Caco-2 (cell line): ENCODE measurements at regions not wholly inside any gene's neighbourhood (a gene's known extent, or its start where the extent isn't known, plus 50 kb on each side); places are given as distances from the start of the nearest gene placed in this dataset.

Source experiments
- BruUV-seq: library from RNA; stranded (reverse); fragments of 400-500 nt; replicated peaks from 2 replicates; lab custom pipeline; 2021; lab: Mats Ljungman, UMichigan
- CTCF ChIA-PET: fragments of 300-600 bp; sonication (Branson Sonifier 250); formaldehyde crosslinking; loops from one replicate; lab custom pipeline; 2022; ENCODE audit warnings: antibody characterized with exemption; lab: Charles Lee
- POLR2A ChIA-PET: fragments of 300-600 bp; sonication (Branson Sonifier 250); formaldehyde crosslinking; loops from one replicate; lab custom pipeline; 2022; ENCODE audit warnings: antibody characterized with exemption; lab: Charles Lee
- DNase-seq, 2 experiments: peaks; one replicate each; pipeline versions ENCODE4 v3.0.0 to v3.0.0-alpha.2; 2020 to 2022
- H3K27me3 ChIP-seq: replicated peaks from 2 replicates; pipeline ENCODE4 v1.6.0; 2011; ENCODE audit warnings: low read length; ENCODE audit not compliant: control insufficient read depth, insufficient read depth
- H3K36me3 ChIP-seq: 2 replicates; pipeline ENCODE4 v1.5.1; 2011; ENCODE audit warnings: low read length; ENCODE audit not compliant: control insufficient read depth, insufficient read depth
- H3K4me1 ChIP-seq: fragments of 250-450 bp; sonication (Bioruptor Pico); 2 replicates; pipeline ENCODE4 v1.5.1; 2020; ENCODE audit warnings: mild to moderate bottlenecking
- H3K4me3 ChIP-seq: 2 replicates; pipeline ENCODE4 v1.5.1; 2011; ENCODE audit warnings: low read depth, mild to moderate bottlenecking, control low read depth, low read length
- H3K9me3 ChIP-seq: fragments of 250-450 bp; sonication (Bioruptor Pico); 2 replicates; pipeline ENCODE4 v1.5.1; 2020; ENCODE audit warnings: mild to moderate bottlenecking, moderate library complexity
- H3K27ac Mint-ChIP-seq: one replicate; pipeline ENCODE4 v1.8.0; 2022; ENCODE audit warnings: mixed read lengths; ENCODE audit not compliant: unreplicated experiment
- H3K27me3 Mint-ChIP-seq: one replicate; pipeline ENCODE4 v1.8.0; 2022; ENCODE audit warnings: mixed read lengths; ENCODE audit not compliant: insufficient read depth, unreplicated experiment
- H3K36me3 Mint-ChIP-seq: one replicate; pipeline ENCODE4 v1.8.0; 2022; ENCODE audit warnings: mild to moderate bottlenecking, mixed read lengths; ENCODE audit not compliant: insufficient read depth, unreplicated experiment
- H3K4me1 Mint-ChIP-seq: one replicate; pipeline ENCODE4 v1.8.0; 2022; ENCODE audit warnings: low read depth, mixed read lengths; ENCODE audit not compliant: unreplicated experiment
- H3K4me3 Mint-ChIP-seq: one replicate; pipeline ENCODE4 v1.8.0; 2022; ENCODE audit warnings: mild to moderate bottlenecking, moderate library complexity, mixed read lengths; ENCODE audit not compliant: unreplicated experiment
- H3K9me3 Mint-ChIP-seq: one replicate; pipeline ENCODE4 v1.8.0; 2022; ENCODE audit warnings: mixed read lengths; ENCODE audit not compliant: unreplicated experiment
- intact Hi-C: fragments of 100-400 bp; cut with micrococcal nuclease; formaldehyde crosslinking; loops from one replicate; pipeline ENCODE4 v1.10.0; 2022; ENCODE audit not compliant: unreplicated experiment
- TF ChIP-seq, protein P1 (sequence below), 2 experiments: fragments of 200-600 bp in 1 of 2; IDR thresholded peaks; 1 replicate in 1 of 2; 2 replicates in 1 of 2; pipeline versions ENCODE4 v1.5.1 to v1.8.0; 2011 to 2022; ENCODE audit warnings: antibody characterized with exemption in 1 of 2, control low read depth in 1 of 2, inconsistent platforms in 1 of 2, low read depth in 1 of 2, low read length in 1 of 2, mild to moderate bottlenecking in 1 of 2, moderate library complexity in 1 of 2; ENCODE audit not compliant: insufficient read depth in 1 of 2, severe bottlenecking in 1 of 2, unreplicated experiment in 1 of 2

DNA sequence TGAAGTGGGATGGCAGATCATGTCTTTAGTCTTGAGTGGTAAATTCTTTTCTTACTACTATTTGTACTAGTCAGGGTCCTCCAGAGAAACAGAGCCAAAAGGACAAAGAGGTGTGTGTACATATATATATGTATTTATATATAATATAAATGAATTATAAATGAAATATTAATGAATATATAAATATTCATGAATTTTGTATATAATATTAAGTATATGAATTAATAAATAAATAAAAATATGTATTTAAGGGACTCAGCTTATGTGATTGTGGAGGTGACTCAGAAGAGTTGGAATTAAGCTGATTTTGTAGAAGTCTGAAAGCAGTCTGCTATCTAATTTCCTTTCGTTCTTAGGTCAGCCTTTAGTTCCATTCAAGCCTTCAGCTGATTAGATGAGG is 265.3 kb upstream of the MMS22L start:
- Histone ChIP-seq H3K9me3 (no peaks in the 10 kb centered on the region), H3K4me3 (no peak overlapping the region), H3K36me3 (no peaks in the 10 kb centered on the region), H3K4me1 (no peaks in the 10 kb centered on the region), H3K27me3 (no peaks in the 10 kb centered on the region)
- no peak overlapping the region for H3K4me3 Mint-ChIP-seq
- H3K9me3 Mint-ChIP-seq = peaks cover 18% of the 10 kb centered on the region
- TF ChIP-seq, protein P1, sequence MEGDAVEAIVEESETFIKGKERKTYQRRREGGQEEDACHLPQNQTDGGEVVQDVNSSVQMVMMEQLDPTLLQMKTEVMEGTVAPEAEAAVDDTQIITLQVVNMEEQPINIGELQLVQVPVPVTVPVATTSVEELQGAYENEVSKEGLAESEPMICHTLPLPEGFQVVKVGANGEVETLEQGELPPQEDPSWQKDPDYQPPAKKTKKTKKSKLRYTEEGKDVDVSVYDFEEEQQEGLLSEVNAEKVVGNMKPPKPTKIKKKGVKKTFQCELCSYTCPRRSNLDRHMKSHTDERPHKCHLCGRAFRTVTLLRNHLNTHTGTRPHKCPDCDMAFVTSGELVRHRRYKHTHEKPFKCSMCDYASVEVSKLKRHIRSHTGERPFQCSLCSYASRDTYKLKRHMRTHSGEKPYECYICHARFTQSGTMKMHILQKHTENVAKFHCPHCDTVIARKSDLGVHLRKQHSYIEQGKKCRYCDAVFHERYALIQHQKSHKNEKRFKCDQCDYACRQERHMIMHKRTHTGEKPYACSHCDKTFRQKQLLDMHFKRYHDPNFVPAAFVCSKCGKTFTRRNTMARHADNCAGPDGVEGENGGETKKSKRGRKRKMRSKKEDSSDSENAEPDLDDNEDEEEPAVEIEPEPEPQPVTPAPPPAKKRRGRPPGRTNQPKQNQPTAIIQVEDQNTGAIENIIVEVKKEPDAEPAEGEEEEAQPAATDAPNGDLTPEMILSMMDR (IDR thresholded peaks at IDR 0.05; ENCODE audit: insufficient read depth in 1 of 2, low read depth in 1 of 2, low read length in 1 of 2, severe bottlenecking in 1 of 2, unreplicated experiment in 1 of 2) = no peak
- H3K27me3 Mint-ChIP-seq = no peaks in the 10 kb centered on the region
- ChIA-PET CTCF (no interaction called here), POLR2A (no interaction called here)
- H3K36me3 Mint-ChIP-seq = no peaks in the 10 kb centered on the region
- DNase-seq = no peak
- no peak overlapping the region for H3K27ac Mint-ChIP-seq
- intact Hi-C loops = no loop called here
- H3K4me1 Mint-ChIP-seq = no peaks in the 10 kb centered on the region
- BruUV-seq = no TSS peak

DNA sequence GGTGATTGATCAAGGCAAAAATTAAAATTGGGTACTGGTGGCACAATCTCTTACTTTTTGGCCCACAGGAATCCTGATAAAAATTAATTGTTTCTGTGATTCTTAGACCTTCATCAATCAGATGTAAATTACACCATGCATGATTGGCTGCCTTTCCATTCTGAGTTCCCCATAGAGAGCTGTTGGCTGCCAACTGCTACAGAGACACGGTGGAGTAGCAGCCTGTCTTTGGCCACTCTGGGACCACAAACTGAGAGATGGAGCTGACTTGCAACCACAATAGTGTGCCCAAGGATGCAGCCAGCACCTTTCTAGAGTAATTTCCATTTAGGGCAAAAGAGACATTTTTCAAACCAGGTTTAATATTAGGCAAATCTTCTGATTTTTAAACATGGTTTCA is 274.3 kb upstream of the MMS22L start:
- POLR2A ChIA-PET = no interaction called here
- TF ChIP-seq, protein P1 (IDR thresholded peaks at IDR 0.05; ENCODE audit: insufficient read depth in 1 of 2, low read depth in 1 of 2, low read length in 1 of 2, severe bottlenecking in 1 of 2, unreplicated experiment in 1 of 2) = no peak
- CTCF ChIA-PET = no interaction called here

DNA sequence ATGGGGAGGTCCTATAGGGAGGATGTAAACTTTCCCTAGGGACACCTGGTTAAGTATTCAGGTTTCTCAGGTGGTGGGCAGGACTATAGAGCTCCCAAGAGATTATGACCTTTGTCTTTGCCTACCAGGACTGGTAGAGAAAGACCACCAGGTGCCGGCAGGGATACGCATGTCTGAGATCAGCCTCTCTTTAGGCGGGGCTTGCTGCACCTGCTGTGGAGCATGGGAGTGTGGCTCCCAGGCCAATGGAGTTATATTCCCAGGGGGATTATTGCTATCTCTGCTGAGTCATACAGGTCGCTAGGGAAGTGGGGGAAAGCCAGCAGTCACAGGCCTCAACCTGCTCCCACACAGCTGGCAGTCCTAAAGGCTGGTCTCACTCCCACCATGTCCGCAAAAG is 280.5 kb upstream of the MMS22L start:
- Mint-ChIP-seq H3K4me3 (no peak overlapping the region), H3K27me3 (peaks cover 3% of the 10 kb centered on the region), H3K36me3 (no peaks in the 10 kb centered on the region), H3K4me1 (no peaks in the 10 kb centered on the region), H3K27ac (no peak overlapping the region), H3K9me3 (no peaks in the 10 kb centered on the region)
- CTCF ChIA-PET = no interaction called here
- no peaks in the 10 kb centered on the region for H3K4me1 ChIP-seq
- no peak for DNase-seq
- H3K27me3 ChIP-seq = no peaks in the 10 kb centered on the region
- no peak overlapping the region for H3K4me3 ChIP-seq
- TF ChIP-seq, protein P1 (IDR thresholded peaks at IDR 0.05; ENCODE audit: insufficient read depth in 1 of 2, low read depth in 1 of 2, low read length in 1 of 2, severe bottlenecking in 1 of 2, unreplicated experiment in 1 of 2) = no peak
- no peaks in the 10 kb centered on the region for H3K9me3 ChIP-seq
- no TSS peak for BruUV-seq
- H3K36me3 ChIP-seq = no peaks in the 10 kb centered on the region
- POLR2A ChIA-PET = no interaction called here
- intact Hi-C loops = no loop called here

More for the DNA sequence above, 274.3 kb upstream of the MMS22L start:
- Histone ChIP-seq H3K27me3 (no peaks in the 10 kb centered on the region), H3K4me3 (no peak overlapping the region), H3K9me3 (no peaks in the 10 kb centered on the region), H3K36me3 (no peaks in the 10 kb centered on the region), H3K4me1 (no peaks in the 10 kb centered on the region)
- H3K9me3 Mint-ChIP-seq = no peaks in the 10 kb centered on the region
- no peak overlapping the region for H3K27ac Mint-ChIP-seq
- no peak overlapping the region for H3K4me3 Mint-ChIP-seq
- no peaks in the 10 kb centered on the region for H3K36me3 Mint-ChIP-seq
- H3K4me1 Mint-ChIP-seq = no peaks in the 10 kb centered on the region
- BruUV-seq = no TSS peak
- no peaks in the 10 kb centered on the region for H3K27me3 Mint-ChIP-seq
- intact Hi-C loops = no loop called here
- no peak for DNase-seq
